GM13977 (cell line): ENCODE measurements at regions not wholly inside any gene's neighbourhood (a gene's known extent, or its start where the extent isn't known, plus 50 kb on each side); places are given as distances from the start of the nearest gene placed in this dataset.

ENCODE experiments used
- DNase-seq: peaks from one replicate; pipeline ENCODE4 v3.0.0; 2012; ENCODE audit warnings: low spot score
- CTCF ChIP-seq: IDR thresholded peaks from 2 replicates; pipeline ENCODE4 v1.5.1; 2012; ENCODE audit warnings: mild to moderate bottlenecking, control low read depth; ENCODE audit not compliant: insufficient read depth; ENCODE audit errors: extremely low read depth, missing control alignments
- in situ Hi-C: fragments of 300-500 bp; cut with MboI; formaldehyde crosslinking; loops from one replicate; pipeline ENCODE4 v1.12.0; 2022; ENCODE audit warnings: low sequenced_read_pairs, low pct_unique_long_range_greater_than_20kb, mixed read lengths, inconsistent platforms; ENCODE audit not compliant: unreplicated experiment

- in situ Hi-C loops, result no loop called here
- no peak for TF ChIP-seq CTCF
- no peak for DNase-seq
Measured at GRCh38 chr1:30645807-30646206, 77.6 kb downstream of the MATN1 start.

GRCh38 chr1:30642391-30643120 is 80.8 kb downstream of the MATN1 start:
- DNase-seq, result no peak
- in situ Hi-C loops, result no loop called here
- no peak for TF ChIP-seq CTCF

- in situ Hi-C loops, result no loop called here
- no peak for TF ChIP-seq CTCF
Measured at GRCh38 chr1:30641572-30642353, 81.6 kb downstream of the MATN1 start.

GRCh38 chr1:30639881-30640452 is 83.4 kb downstream of the MATN1 start:
- TF ChIP-seq CTCF, result no peak
- in situ Hi-C loops, result no loop called here
- DNase-seq, result no peak

More at GRCh38 chr1:30641572-30642353, 81.6 kb downstream of the MATN1 start:
- no peak for DNase-seq

GRCh38 chr1:30638811-30639210 is 84.6 kb downstream of the MATN1 start:
- TF ChIP-seq CTCF, result no peak
- in situ Hi-C loops, result no loop called here
- DNase-seq, result no peak

GRCh38 chr1:30638086-30638485 is 85.3 kb downstream of the MATN1 start:
- in situ Hi-C loops, result no loop called here
- DNase-seq, result no peak
- no peak for TF ChIP-seq CTCF
